ENCODE measurements at regions not wholly inside any gene's neighbourhood (a gene's known extent, or its start where the extent isn't known, plus 50 kb on each side); places are given as distances from the start of the nearest gene placed in this dataset.
"Not testable (repeated sequence)": the region's sequence is repeated elsewhere in the genome, so short reads cannot be mapped to it uniquely, and the experiment has no call there.

- DNase-seq (ENCODE audit: low read depth in 2 of 2), result no peak
Observed at GRCh38 chr2:13390676-13391075, 673.9 kb downstream of the TRIB2 start.

GRCh38 chr2:13401312-13401711 lies 684.6 kb downstream of the TRIB2 start:
- no peak for DNase-seq (ENCODE audit: low read depth in 2 of 2)

GRCh38 chr2:13413989-13414388 lies 697.3 kb downstream of the TRIB2 start:
- no peak for DNase-seq (ENCODE audit: low read depth in 2 of 2)

- no peak for DNase-seq (ENCODE audit: low read depth in 2 of 2)
Observed at GRCh38 chr2:13414897-13415296, 698.2 kb downstream of the TRIB2 start.

DNA sequence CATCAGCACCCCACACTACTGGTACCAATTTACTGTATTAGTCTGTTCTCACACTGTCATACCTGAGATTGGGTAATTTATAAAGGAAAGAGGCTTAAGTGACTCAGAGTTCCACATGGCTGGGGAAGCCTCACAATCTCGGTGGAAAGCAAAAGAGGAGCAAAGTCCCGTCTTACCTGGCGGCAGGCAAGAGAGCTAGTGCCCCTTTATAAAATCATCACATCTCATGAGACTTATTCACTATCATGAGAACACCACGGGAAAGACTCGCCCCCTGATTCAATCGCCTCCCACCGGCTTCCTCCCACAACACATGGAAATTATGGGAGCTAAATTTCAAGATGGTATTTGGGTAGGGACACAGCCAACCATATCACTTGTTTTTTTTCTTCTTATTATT lies 717.2 kb downstream of the TRIB2 start:
- DNase-seq (ENCODE audit: low read depth in 2 of 2), result no peak

- not testable (repeated sequence) for DNase-seq (ENCODE audit: low read depth in 2 of 2)
Observed at GRCh38 chr2:13443554-13444261, 727.0 kb downstream of the TRIB2 start.

DNA sequence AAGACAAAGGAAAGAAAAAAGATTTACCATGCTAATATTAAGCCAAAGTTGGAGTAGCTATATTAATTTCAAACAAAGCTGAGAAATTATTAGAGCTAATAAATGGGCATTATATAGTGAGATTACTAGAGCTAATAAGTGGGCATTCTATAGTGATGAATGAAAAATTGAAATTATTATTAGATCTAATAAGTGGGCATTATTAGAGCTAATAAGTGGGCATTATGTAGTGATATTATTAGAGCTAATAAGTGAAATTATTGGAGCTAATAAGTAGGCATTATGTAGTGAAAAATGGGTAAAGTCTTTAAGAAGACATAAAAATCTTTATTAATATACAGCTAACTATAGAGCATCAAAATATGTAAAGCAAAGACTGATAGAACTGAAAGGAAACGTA lies 745.7 kb downstream of the TRIB2 start:
- DNase-seq (ENCODE audit: low read depth in 2 of 2), result no peak

DNA sequence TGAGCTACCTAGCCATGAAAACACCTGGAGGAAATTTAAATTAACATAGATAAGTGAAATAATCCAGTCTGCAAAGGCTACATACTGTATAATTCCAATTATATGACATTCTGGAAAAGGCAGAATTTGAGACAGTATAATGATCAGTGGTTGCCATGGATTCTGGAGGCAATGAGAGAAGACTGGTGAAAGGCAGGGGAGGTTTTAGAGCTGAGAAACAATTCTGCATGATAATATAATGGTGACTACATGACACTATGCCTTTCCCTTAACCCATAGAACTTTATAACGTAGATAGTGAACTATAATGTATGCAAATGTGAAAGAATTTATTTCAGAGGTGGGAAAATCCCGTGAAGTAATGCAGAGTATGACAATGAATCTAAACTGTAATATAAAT lies 749.3 kb downstream of the TRIB2 start:
- DNase-seq (ENCODE audit: low read depth in 2 of 2), result no peak

DNA sequence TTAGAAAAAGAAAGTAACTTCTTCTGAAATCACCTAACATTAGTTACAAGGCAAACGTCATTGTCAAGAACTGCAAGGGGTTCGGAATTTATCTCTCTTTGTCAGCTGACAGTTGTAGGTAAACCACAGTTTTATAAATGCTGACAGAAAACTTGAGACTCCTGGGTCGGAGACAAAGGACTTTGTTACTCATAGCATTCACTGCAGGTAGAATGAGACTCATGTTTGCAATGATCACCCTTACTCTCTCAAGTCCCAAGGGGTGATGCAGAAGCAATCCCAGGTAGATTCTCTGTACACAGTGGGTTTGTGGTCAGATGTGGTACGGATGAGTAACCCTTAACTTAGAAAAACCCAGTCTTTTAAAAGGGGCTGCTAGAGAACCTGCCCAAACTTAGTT lies 757.8 kb downstream of the TRIB2 start:
- DNase-seq (ENCODE audit: low read depth in 2 of 2), result no peak

- DNase-seq (ENCODE audit: low read depth in 2 of 2), result no peak
Observed at GRCh38 chr2:13480057-13480456, 763.3 kb downstream of the TRIB2 start.

- DNase-seq (ENCODE audit: low read depth in 2 of 2), result no peak
Observed at GRCh38 chr2:13481201-13481600, 764.5 kb downstream of the TRIB2 start.

GRCh38 chr2:13485256-13485655 lies 768.5 kb downstream of the TRIB2 start:
- no peak for DNase-seq (ENCODE audit: low read depth in 2 of 2)

- no peak for DNase-seq (ENCODE audit: low read depth in 2 of 2)
Observed at GRCh38 chr2:13488965-13489364, 772.2 kb downstream of the TRIB2 start.

GRCh38 chr2:13492262-13492661 lies 775.5 kb downstream of the TRIB2 start:
- DNase-seq (ENCODE audit: low read depth in 2 of 2), result no peak

DNA sequence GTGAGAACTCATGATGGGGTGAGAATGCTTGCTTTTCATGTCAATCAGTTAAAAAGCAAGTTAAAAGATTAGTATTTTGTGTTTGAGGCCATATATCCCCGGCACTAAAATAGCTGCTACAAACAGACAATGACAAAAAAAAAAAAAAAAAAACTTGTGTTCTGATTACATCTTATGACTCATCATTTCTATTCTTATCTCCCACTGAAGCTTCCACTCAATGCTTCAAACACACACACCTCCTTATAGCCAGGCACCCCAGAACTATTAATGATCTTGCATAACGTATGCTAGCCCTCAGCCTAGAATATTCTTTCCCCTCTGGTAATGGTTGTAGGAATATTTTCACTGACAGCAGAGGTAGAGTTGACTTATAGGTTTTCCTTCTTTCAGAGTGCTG lies 778.3 kb downstream of the TRIB2 start:
- DNase-seq (ENCODE audit: low read depth in 2 of 2), result no peak

DNA sequence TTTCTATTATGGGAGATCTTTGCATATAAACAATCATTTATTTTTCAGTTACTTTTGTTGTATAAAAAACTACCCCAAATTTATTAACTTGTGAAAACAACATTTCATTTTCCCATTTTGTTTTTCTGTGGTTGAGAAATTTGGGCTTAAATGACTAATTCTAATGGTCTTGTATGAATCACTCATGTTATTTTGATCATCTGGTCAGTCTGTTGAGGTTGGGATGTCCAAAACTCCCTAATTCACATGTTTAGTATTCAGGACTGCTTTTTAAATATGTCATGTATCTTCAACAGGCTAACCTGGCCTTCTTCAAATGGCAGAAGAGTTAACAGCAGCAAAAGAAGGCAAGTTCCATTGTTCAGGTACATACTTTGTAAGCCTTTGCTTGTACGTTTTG lies 788.1 kb downstream of the TRIB2 start:
- no peak for DNase-seq (ENCODE audit: low read depth in 2 of 2)

- DNase-seq (ENCODE audit: low read depth in 2 of 2), result no peak
Observed at GRCh38 chr2:13508671-13509070, 791.9 kb downstream of the TRIB2 start.

GRCh38 chr2:13515254-13515653 lies 798.5 kb downstream of the TRIB2 start:
- no peak for DNase-seq (ENCODE audit: low read depth in 2 of 2)

- no peak for DNase-seq (ENCODE audit: low read depth in 2 of 2)
Observed at GRCh38 chr2:13522096-13522495, 805.4 kb downstream of the TRIB2 start.

DNA sequence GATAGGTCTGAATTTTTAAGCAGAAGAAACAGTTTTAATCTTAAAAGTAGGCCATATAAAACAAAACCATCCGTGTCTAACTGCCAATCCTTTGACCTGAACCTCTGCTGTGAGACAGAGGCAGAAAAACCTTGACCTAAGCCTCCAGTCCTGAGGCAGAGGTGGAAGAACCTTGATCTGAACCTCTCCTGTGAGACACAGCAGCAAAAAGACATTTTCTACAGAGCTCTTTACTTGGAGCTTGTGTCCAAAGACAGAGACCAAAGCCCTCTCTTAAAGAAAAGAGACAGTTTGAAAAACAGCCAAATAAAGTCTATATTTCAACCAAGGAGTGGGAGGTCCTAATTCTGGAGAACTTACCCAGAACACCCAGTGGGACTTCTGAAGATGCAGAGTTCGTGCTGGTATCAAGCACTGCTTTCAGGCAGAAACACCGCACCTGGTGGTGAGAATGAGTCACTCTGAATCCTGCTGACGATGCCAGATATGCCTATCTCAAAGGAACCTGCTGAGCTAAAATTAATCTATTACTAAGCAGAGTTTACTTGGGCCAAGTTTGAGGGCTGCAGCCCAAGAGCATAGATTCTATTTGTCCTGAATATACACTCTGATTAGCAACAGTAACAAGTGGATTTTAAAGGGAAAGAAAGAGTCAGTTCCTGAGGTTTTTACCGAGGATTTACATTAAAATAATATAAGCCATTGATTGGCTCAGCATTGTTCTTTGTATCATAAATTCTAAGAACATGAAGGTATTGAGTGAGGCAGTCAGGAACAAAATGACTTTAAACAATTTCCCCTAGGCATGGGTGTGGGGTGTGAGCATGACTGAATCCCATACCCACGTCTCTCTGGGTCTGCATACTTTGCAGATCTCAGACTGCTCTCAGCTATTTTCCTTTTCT lies 806.4 kb downstream of the TRIB2 start:
- no peak for DNase-seq (ENCODE audit: low read depth in 2 of 2)

DNA sequence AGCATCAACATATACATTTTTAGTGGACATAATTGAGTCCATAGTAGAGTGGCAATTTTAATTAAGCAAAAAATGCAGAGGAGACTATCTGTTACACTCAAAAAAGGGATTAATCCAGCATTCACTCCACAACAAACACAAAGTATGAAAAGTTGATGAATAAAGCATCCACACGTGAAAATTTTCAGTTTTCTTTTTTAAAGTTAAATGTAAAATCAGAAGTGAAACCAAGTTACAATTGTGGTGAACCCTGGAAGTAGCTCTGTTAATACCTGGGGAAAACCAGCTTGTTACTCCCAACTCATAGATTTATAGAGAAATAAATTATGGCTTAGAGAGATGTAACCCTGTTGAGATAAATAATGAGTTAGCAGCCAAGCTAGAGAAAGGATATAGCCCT lies 807.8 kb downstream of the TRIB2 start:
- DNase-seq (ENCODE audit: low read depth in 2 of 2), result no peak

- not testable (repeated sequence) for DNase-seq (ENCODE audit: low read depth in 2 of 2)
Observed at GRCh38 chr2:13531735-13532410, 815.1 kb downstream of the TRIB2 start.
